ENCODE measurements at regions not wholly inside any gene's neighbourhood (a gene's known extent, or its start where the extent isn't known, plus 50 kb on each side); places are given as distances from the start of the nearest gene placed in this dataset.

DNA sequence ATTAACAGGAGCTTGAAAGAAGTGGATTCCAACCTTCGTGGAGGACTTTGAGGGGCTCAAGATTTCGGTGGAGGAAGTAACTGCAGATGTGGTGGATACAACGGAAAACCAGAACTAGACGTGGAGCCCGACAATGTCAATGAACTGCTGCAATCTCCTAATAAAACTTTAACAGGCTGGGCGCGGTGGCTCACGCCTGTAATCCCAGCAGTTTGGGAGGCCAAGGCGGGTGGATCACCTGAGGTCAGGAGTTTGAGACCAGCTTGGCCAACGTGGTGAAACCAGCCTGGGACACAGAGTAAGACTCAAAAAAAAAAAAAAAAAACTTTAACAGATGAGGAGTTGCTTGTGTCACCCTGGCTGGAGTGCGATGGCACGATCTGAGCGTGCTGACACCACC lies 477.8 kb upstream of the MKI67 start:
- TF ChIP-seq EZH2phosphoT487 (IDR thresholded peaks at IDR 0.05; ENCODE audit: borderline replicate concordance): no peak
- no peak for TF ChIP-seq ZFX (IDR thresholded peaks at IDR 0.05)
- TF ChIP-seq, protein P1, sequence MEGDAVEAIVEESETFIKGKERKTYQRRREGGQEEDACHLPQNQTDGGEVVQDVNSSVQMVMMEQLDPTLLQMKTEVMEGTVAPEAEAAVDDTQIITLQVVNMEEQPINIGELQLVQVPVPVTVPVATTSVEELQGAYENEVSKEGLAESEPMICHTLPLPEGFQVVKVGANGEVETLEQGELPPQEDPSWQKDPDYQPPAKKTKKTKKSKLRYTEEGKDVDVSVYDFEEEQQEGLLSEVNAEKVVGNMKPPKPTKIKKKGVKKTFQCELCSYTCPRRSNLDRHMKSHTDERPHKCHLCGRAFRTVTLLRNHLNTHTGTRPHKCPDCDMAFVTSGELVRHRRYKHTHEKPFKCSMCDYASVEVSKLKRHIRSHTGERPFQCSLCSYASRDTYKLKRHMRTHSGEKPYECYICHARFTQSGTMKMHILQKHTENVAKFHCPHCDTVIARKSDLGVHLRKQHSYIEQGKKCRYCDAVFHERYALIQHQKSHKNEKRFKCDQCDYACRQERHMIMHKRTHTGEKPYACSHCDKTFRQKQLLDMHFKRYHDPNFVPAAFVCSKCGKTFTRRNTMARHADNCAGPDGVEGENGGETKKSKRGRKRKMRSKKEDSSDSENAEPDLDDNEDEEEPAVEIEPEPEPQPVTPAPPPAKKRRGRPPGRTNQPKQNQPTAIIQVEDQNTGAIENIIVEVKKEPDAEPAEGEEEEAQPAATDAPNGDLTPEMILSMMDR (IDR thresholded peaks at IDR 0.05 in 2 of 3, conservative IDR thresholded peaks at IDR 0.05 in 1 of 3; ENCODE audit: borderline replicate concordance in 1 of 3, insufficient read depth in 1 of 3, low read depth in 2 of 3, low read length in 2 of 3): no peak
- no peak for TF ChIP-seq SIN3A (IDR thresholded peaks at IDR 0.05; ENCODE audit: low read depth)
- no peak for TF ChIP-seq ZNF274 (IDR thresholded peaks at IDR 0.05; ENCODE audit: low read depth, low read length)
- TF ChIP-seq EGR1 (IDR thresholded peaks at IDR 0.05; ENCODE audit: low read depth): no peak
- no peak for TF ChIP-seq POLR2A (IDR thresholded peaks at IDR 0.05; ENCODE audit: borderline replicate concordance, extremely low read depth, insufficient read depth, insufficient read length)
- TF ChIP-seq POLR2AphosphoS5 (IDR thresholded peaks at IDR 0.05; ENCODE audit: low read depth, low read length): no peak
- TF ChIP-seq, protein P2, sequence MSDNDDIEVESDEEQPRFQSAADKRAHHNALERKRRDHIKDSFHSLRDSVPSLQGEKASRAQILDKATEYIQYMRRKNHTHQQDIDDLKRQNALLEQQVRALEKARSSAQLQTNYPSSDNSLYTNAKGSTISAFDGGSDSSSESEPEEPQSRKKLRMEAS (IDR thresholded peaks at IDR 0.05): no peak
- no peak for TF ChIP-seq EZH2 (IDR thresholded peaks at IDR 0.05)
- TF ChIP-seq, protein P3, sequence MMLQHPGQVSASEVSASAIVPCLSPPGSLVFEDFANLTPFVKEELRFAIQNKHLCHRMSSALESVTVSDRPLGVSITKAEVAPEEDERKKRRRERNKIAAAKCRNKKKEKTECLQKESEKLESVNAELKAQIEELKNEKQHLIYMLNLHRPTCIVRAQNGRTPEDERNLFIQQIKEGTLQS (IDR thresholded peaks at IDR 0.05): no peak
- TF ChIP-seq, protein P4, sequence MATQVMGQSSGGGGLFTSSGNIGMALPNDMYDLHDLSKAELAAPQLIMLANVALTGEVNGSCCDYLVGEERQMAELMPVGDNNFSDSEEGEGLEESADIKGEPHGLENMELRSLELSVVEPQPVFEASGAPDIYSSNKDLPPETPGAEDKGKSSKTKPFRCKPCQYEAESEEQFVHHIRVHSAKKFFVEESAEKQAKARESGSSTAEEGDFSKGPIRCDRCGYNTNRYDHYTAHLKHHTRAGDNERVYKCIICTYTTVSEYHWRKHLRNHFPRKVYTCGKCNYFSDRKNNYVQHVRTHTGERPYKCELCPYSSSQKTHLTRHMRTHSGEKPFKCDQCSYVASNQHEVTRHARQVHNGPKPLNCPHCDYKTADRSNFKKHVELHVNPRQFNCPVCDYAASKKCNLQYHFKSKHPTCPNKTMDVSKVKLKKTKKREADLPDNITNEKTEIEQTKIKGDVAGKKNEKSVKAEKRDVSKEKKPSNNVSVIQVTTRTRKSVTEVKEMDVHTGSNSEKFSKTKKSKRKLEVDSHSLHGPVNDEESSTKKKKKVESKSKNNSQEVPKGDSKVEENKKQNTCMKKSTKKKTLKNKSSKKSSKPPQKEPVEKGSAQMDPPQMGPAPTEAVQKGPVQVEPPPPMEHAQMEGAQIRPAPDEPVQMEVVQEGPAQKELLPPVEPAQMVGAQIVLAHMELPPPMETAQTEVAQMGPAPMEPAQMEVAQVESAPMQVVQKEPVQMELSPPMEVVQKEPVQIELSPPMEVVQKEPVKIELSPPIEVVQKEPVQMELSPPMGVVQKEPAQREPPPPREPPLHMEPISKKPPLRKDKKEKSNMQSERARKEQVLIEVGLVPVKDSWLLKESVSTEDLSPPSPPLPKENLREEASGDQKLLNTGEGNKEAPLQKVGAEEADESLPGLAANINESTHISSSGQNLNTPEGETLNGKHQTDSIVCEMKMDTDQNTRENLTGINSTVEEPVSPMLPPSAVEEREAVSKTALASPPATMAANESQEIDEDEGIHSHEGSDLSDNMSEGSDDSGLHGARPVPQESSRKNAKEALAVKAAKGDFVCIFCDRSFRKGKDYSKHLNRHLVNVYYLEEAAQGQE (IDR thresholded peaks at IDR 0.05; ENCODE audit: low read depth): no peak
- TF ChIP-seq TCF7L2 (IDR thresholded peaks at IDR 0.05; ENCODE audit: borderline replicate concordance, extremely low read depth, insufficient read depth, insufficient read length): no peak
